Bronchial epithelial cell (primary cell): ENCODE measurements at regions not wholly inside any gene's neighbourhood (a gene's known extent, or its start where the extent isn't known, plus 50 kb on each side); places are given as distances from the start of the nearest gene placed in this dataset.
"Not testable (repeated sequence)": the region's sequence is repeated elsewhere in the genome, so short reads cannot be mapped to it uniquely, and the experiment has no call there.

Source experiments
- DNase-seq: peaks from one replicate; pipeline ENCODE4 v3.0.0-alpha.2; 2010; ENCODE audit warnings: low read depth
- FAIRE-seq: peaks from 2 replicates; lab custom pipeline; 2011; peaks lifted over from hg19 to GRCh38; lab: Jason Lieb, UNC
- H3K27me3 ChIP-seq: 2 replicates; pipeline ENCODE4 v1.5.1; 2011; ENCODE audit warnings: low read length; ENCODE audit not compliant: control insufficient read depth, insufficient read depth
- H3K36me3 ChIP-seq: 2 replicates; pipeline ENCODE4 v1.5.1; 2011; ENCODE audit warnings: low read length; ENCODE audit not compliant: control insufficient read depth, insufficient read depth
- H3K4me3 ChIP-seq: 2 replicates; pipeline ENCODE4 v1.5.1; 2011; ENCODE audit warnings: mild to moderate bottlenecking, low read depth, low read length, control low read depth
- CTCF ChIP-seq: IDR thresholded peaks from 2 replicates; pipeline ENCODE4 v1.5.1; 2011; ENCODE audit warnings: mild to moderate bottlenecking, moderate library complexity, low read length, control low read depth, inconsistent platforms; ENCODE audit not compliant: insufficient read depth, severe bottlenecking

GRCh38 chr5:131000289-131000688, 164.8 kb downstream of the HINT1 start:
- Histone ChIP-seq H3K27me3 (no peaks in the 10 kb centered on the region), H3K36me3 (no peaks in the 10 kb centered on the region), H3K4me3 (no peak overlapping the region)
- TF ChIP-seq CTCF = no peak
- no peak for DNase-seq
- FAIRE-seq = no peak

GRCh38 chr5:130996720-130997119, 168.3 kb downstream of the HINT1 start:
- not testable (repeated sequence) for DNase-seq, H3K4me3 ChIP-seq, H3K27me3 ChIP-seq, H3K36me3 ChIP-seq, FAIRE-seq

- Histone ChIP-seq H3K27me3 (no peaks in the 10 kb centered on the region), H3K36me3 (no peaks in the 10 kb centered on the region), H3K4me3 (no peak overlapping the region)
- TF ChIP-seq CTCF = no peak
- DNase-seq (no peak), FAIRE-seq (no peak)
Measured at GRCh38 chr5:130995851-130996250, 169.2 kb downstream of the HINT1 start.

- no peak for FAIRE-seq
- no peak for DNase-seq
- Histone ChIP-seq H3K27me3 (no peaks in the 10 kb centered on the region), H3K4me3 (no peak overlapping the region), H3K36me3 (no peaks in the 10 kb centered on the region)
- TF ChIP-seq CTCF = no peak
Measured at GRCh38 chr5:130995254-130995515, 169.9 kb downstream of the HINT1 start.

GRCh38 chr5:130994496-130995253, 170.4 kb downstream of the HINT1 start:
- no peak for TF ChIP-seq CTCF
- FAIRE-seq (peak; percentile 28), DNase-seq (no peak)
- H3K27me3 ChIP-seq = no peaks in the 10 kb centered on the region
- H3K36me3 ChIP-seq = no peaks in the 10 kb centered on the region
- H3K4me3 ChIP-seq = no peak overlapping the region

GRCh38 chr5:130992621-130993020, 172.4 kb downstream of the HINT1 start:
- no peak overlapping the region for H3K4me3 ChIP-seq
- TF ChIP-seq CTCF = no peak
- no peak for FAIRE-seq

More at GRCh38 chr5:130992621-130993020, 172.4 kb downstream of the HINT1 start:
- no peaks in the 10 kb centered on the region for H3K36me3 ChIP-seq
- peak; percentile 18 for DNase-seq
- no peaks in the 10 kb centered on the region for H3K27me3 ChIP-seq
